MM.1S (cell line): ENCODE measurements at regions not wholly inside any gene's neighbourhood (a gene's known extent, or its start where the extent isn't known, plus 50 kb on each side); places are given as distances from the start of the nearest gene placed in this dataset.

Experiments used
- DNase-seq: peaks from one replicate; pipeline ENCODE4 v3.0.0-alpha.2; 2015
- H2AFZ ChIP-seq: fragments of 300-600 bp; sonication (generic); 2 replicates; pipeline ENCODE4 v1.6.0; 2016; ENCODE audit warnings: antibody characterized with exemption, low read length
- H3F3A ChIP-seq: fragments of 300-600 bp; sonication (generic); 2 replicates; pipeline ENCODE4 v1.6.1; 2016; ENCODE audit warnings: mild to moderate bottlenecking, antibody characterized with exemption, low read length, moderate library complexity, mixed read lengths; ENCODE audit not compliant: insufficient read depth
- H3K27ac ChIP-seq: fragments of 300-600 bp; sonication (generic); 2 replicates; pipeline ENCODE4 v1.5.1; 2016; ENCODE audit warnings: mild to moderate bottlenecking, low read length
- H3K27me3 ChIP-seq: fragments of 300-600 bp; sonication (generic); replicated peaks from 2 replicates; pipeline ENCODE4 v1.6.0; 2016; ENCODE audit warnings: low read length; ENCODE audit not compliant: insufficient read depth
- H3K36me3 ChIP-seq: fragments of 300-600 bp; sonication (generic); replicated peaks from 2 replicates; pipeline ENCODE4 v1.6.1; 2016; ENCODE audit warnings: mild to moderate bottlenecking, low read length, mixed read lengths; ENCODE audit not compliant: insufficient read depth
- H3K4me1 ChIP-seq: fragments of 300-600 bp; sonication (generic); 2 replicates; pipeline ENCODE4 v1.6.1; 2016; ENCODE audit warnings: low read length, mixed read lengths
- H3K4me2 ChIP-seq: fragments of 300-600 bp; sonication (generic); 2 replicates; pipeline ENCODE4 v1.6.0; 2016; ENCODE audit warnings: low read depth, low read length
- H3K4me3 ChIP-seq: fragments of 300-600 bp; sonication (generic); 2 replicates; pipeline ENCODE4 v1.5.1; 2016; ENCODE audit warnings: low read length, mixed read lengths
- H3K79me2 ChIP-seq: fragments of 300-600 bp; sonication (generic); 2 replicates; pipeline ENCODE4 v1.6.1; 2016; ENCODE audit warnings: mixed run types, low read length, mixed read lengths
- H3K9ac ChIP-seq: fragments of 300-600 bp; sonication (generic); 2 replicates; pipeline ENCODE4 v1.6.1; 2016; ENCODE audit warnings: low read length, mixed read lengths
- H3K9me2 ChIP-seq: fragments of 300-600 bp; sonication (generic); replicated peaks from 2 replicates; pipeline ENCODE4 v1.6.1; 2016; ENCODE audit warnings: mild to moderate bottlenecking, low read length, mixed read lengths; ENCODE audit not compliant: insufficient read depth
- H3K9me3 ChIP-seq: fragments of 300-600 bp; sonication (generic); replicated peaks from 2 replicates; pipeline ENCODE4 v1.6.1; 2016; ENCODE audit warnings: mild to moderate bottlenecking, low read length, mixed read lengths; ENCODE audit not compliant: insufficient read depth
- H4K20me1 ChIP-seq: fragments of 300-600 bp; sonication (generic); 2 replicates; pipeline ENCODE4 v1.6.1; 2016; ENCODE audit warnings: mild to moderate bottlenecking, low read length, moderate library complexity, mixed read lengths; ENCODE audit not compliant: insufficient read depth
- EZH2 ChIP-seq: fragments of 300-600 bp; sonication (generic); optimal IDR thresholded peaks from 2 replicates; pipeline ENCODE3; 2017; ENCODE audit warnings: low read depth, mild to moderate bottlenecking, antibody characterized with exemption, low read length, mixed read lengths
- EZH2phosphoT487 ChIP-seq: fragments of 300-600 bp; sonication (generic); IDR thresholded peaks from 2 replicates; pipeline ENCODE4 v1.6.1; 2018; ENCODE audit warnings: antibody characterized with exemption, low read length
- TF ChIP-seq, protein P1 (sequence below): fragments of 300-600 bp; sonication (generic); IDR thresholded peaks from 2 replicates; pipeline ENCODE4 v1.5.1; 2016; ENCODE audit warnings: antibody characterized with exemption, low read length, mixed read lengths

DNA sequence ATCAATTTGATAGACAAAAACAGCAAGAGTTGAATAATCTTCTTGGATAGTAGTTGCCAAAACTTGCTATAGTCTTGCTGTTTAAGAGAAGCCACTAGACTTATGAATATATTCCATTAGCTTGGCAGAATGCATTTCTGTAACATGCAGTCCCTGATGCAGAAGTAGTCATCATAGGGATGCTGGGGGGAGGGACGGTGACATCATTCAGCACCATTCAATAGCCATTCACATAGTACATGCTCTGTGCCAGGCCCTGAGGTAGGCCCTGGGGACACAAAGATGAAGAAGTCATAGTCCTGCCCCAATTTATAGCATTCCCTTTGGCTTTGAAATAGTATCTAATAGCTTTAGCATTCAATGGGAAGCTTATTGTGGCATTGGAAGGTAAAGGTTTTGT is 185.5 kb upstream of the AFF2 start:
- Histone ChIP-seq H3K4me1 (no peaks in the 10 kb centered on the region), H3K9me2 (no peaks in the 10 kb centered on the region), H3K36me3 (no peaks in the 10 kb centered on the region), H3K4me3 (no peak overlapping the region), H2AFZ (no peak overlapping the region), H4K20me1 (no peaks in the 10 kb centered on the region), H3K9me3 (no peaks in the 10 kb centered on the region), H3K27ac (no peak overlapping the region), H3K9ac (no peak overlapping the region), H3K4me2 (no peak overlapping the region), H3K27me3 (no peaks in the 10 kb centered on the region), H3F3A (no peaks in the 10 kb centered on the region), H3K79me2 (no peaks in the 10 kb centered on the region)
- TF ChIP-seq EZH2phosphoT487 (no peak), EZH2 (no peak)
- TF ChIP-seq, protein P1, sequence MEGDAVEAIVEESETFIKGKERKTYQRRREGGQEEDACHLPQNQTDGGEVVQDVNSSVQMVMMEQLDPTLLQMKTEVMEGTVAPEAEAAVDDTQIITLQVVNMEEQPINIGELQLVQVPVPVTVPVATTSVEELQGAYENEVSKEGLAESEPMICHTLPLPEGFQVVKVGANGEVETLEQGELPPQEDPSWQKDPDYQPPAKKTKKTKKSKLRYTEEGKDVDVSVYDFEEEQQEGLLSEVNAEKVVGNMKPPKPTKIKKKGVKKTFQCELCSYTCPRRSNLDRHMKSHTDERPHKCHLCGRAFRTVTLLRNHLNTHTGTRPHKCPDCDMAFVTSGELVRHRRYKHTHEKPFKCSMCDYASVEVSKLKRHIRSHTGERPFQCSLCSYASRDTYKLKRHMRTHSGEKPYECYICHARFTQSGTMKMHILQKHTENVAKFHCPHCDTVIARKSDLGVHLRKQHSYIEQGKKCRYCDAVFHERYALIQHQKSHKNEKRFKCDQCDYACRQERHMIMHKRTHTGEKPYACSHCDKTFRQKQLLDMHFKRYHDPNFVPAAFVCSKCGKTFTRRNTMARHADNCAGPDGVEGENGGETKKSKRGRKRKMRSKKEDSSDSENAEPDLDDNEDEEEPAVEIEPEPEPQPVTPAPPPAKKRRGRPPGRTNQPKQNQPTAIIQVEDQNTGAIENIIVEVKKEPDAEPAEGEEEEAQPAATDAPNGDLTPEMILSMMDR = no peak
- DNase-seq = no peak

DNA sequence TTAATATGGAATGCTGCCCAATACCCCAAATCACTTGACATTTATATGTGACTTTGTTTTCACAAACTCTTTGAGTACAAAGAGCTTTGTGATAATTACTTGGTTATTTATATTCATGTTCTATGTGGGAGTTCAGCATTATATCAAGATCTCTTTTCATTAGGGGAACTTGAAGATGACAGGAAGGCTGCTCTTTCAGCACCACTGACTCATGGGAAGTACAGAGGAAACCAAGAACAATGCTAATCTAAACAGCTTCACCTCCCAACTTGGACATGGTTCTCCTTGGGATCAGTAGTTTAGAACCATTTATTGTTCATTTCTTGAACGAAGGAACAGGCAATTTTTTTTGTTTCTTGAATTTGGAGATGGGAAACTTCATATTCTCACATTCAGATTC is 184.0 kb upstream of the AFF2 start:
- Histone ChIP-seq H4K20me1 (no peaks in the 10 kb centered on the region), H3K9ac (no peak overlapping the region), H3K9me3 (no peaks in the 10 kb centered on the region), H3K4me3 (no peak overlapping the region), H3K4me1 (no peaks in the 10 kb centered on the region), H3F3A (no peaks in the 10 kb centered on the region), H3K79me2 (no peaks in the 10 kb centered on the region), H3K4me2 (no peak overlapping the region), H3K9me2 (no peaks in the 10 kb centered on the region), H3K27ac (no peak overlapping the region), H3K27me3 (no peaks in the 10 kb centered on the region), H2AFZ (no peak overlapping the region), H3K36me3 (no peaks in the 10 kb centered on the region)
- DNase-seq = no peak
- TF ChIP-seq, protein P1 = no peak
- TF ChIP-seq EZH2phosphoT487 = no peak
- no peak for TF ChIP-seq EZH2

DNA sequence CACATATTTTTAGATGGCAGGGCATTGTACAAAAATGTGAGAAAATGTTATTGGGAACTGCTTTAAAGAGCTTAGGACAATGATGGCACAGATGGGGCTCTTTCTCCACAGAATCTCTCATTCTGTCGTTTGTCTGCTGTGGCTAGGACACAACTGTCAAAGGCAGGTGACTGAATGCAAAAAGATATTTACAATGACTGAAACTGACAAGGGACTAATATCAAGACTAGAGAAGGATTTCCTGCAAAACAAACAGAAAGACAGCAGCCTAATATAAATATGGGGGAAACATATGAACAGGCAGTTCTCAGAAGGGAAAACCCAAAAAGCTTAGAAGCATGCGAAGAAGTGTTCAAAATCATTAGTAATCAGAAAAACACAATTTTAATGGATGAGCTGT is 177.5 kb upstream of the AFF2 start:
- Histone ChIP-seq H3K4me1 (no peaks in the 10 kb centered on the region), H3K9ac (no peak overlapping the region)

More for the DNA sequence above, 177.5 kb upstream of the AFF2 start:
- DNase-seq = no peak
- Histone ChIP-seq H3K79me2 (no peaks in the 10 kb centered on the region), H3K27me3 (no peaks in the 10 kb centered on the region), H3F3A (no peaks in the 10 kb centered on the region), H3K36me3 (no peaks in the 10 kb centered on the region), H3K27ac (no peak overlapping the region), H3K9me3 (no peaks in the 10 kb centered on the region), H4K20me1 (no peaks in the 10 kb centered on the region), H3K4me3 (no peak overlapping the region), H2AFZ (no peak overlapping the region), H3K4me2 (no peak overlapping the region), H3K9me2 (no peaks in the 10 kb centered on the region)
- TF ChIP-seq EZH2 (no peak), EZH2phosphoT487 (no peak)
- TF ChIP-seq, protein P1 = no peak
